Central memory CD8-positive, alpha-beta T cell (primary cell): ENCODE measurements at regions not wholly inside any gene's neighbourhood (a gene's known extent, or its start where the extent isn't known, plus 50 kb on each side); places are given as distances from the start of the nearest gene placed in this dataset.
"Not testable (repeated sequence)": the region's sequence is repeated elsewhere in the genome, so short reads cannot be mapped to it uniquely, and the experiment has no call there.

Source experiments
- ATAC-seq: fragments of 150-1000 bp; cut with Tn5 transposase; replicated peaks from 2 replicates; pipeline ENCODE4 v1.10.0; 2022; ENCODE audit warnings: mild to moderate bottlenecking, moderate FRiP score, moderate number of reproducible peaks; ENCODE audit not compliant: poor library complexity, severe bottlenecking; ENCODE audit errors: extremely low read depth
- DNase-seq, 2 donors: peaks; one replicate each; pipeline ENCODE4 v3.0.0; 2021; ENCODE audit warnings: low spot score in 2 of 2
- H3K27ac Mint-ChIP-seq: one replicate; pipeline ENCODE4 v1.8.0; 2022; ENCODE audit warnings: low read depth, mild to moderate bottlenecking, moderate library complexity, mixed read lengths
- H3K27me3 Mint-ChIP-seq: one replicate; pipeline ENCODE4 v1.8.0; 2022; ENCODE audit warnings: mixed read lengths
- H3K36me3 Mint-ChIP-seq: one replicate; pipeline ENCODE4 v1.8.0; 2022; ENCODE audit warnings: mild to moderate bottlenecking, moderate library complexity, mixed read lengths; ENCODE audit not compliant: insufficient read depth
- H3K4me1 Mint-ChIP-seq: one replicate; pipeline ENCODE4 v1.8.0; 2022; ENCODE audit warnings: mixed read lengths
- H3K4me3 Mint-ChIP-seq: one replicate; pipeline ENCODE4 v1.8.0; 2022; ENCODE audit warnings: mild to moderate bottlenecking, moderate library complexity, mixed read lengths
- H3K9me3 Mint-ChIP-seq: one replicate; pipeline ENCODE4 v1.8.0; 2022; ENCODE audit warnings: mixed read lengths

DNA sequence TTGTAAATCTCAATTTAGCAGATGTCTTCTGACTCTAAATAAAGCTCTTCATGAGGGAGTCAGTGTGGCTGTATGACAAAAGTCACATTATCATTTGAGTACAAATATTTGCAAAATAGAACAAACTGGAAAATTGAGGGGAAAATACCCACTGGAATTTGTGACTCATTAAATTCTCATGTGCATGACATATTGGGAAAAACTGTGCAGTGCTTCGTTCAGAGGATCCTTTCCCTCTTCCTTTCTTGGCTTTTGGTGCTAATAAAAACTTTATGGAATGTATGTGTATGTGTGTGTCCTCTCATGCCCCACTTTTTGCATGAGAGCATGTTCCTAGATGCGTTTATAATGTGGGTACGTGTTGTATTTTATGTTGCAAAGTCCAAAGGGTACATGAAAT is 267.8 kb downstream of the KTN1 start:
- no peaks in the 10 kb centered on the region for H3K36me3 Mint-ChIP-seq
- H3K4me3 Mint-ChIP-seq, result no peak overlapping the region
- ATAC-seq (no peak), DNase-seq (no peak)
- H3K4me1 Mint-ChIP-seq, result no peaks in the 10 kb centered on the region
- H3K9me3 Mint-ChIP-seq, result no peaks in the 10 kb centered on the region
- no peak overlapping the region for H3K27ac Mint-ChIP-seq
- peaks cover 11% of the 10 kb centered on the region for H3K27me3 Mint-ChIP-seq

- H3K27me3 Mint-ChIP-seq, result peaks cover 11% of the 10 kb centered on the region
- DNase-seq (no peak), ATAC-seq (no peak)
Measured at GRCh38 chr14:55848964-55849363, 269.0 kb downstream of the KTN1 start.

GRCh38 chr14:55849833-55850232 is 268.4 kb upstream of the PELI2 start:
- Mint-ChIP-seq H3K27ac (no peak overlapping the region), H3K27me3 (peaks cover 11% of the 10 kb centered on the region), H3K36me3 (no peaks in the 10 kb centered on the region), H3K4me1 (no peaks in the 10 kb centered on the region), H3K9me3 (no peaks in the 10 kb centered on the region), H3K4me3 (no peak overlapping the region)
- DNase-seq (no peak), ATAC-seq (no peak)

More at GRCh38 chr14:55848964-55849363, 269.0 kb downstream of the KTN1 start:
- no peak overlapping the region for H3K4me3 Mint-ChIP-seq
- H3K36me3 Mint-ChIP-seq, result no peaks in the 10 kb centered on the region
- no peak overlapping the region for H3K27ac Mint-ChIP-seq
- H3K9me3 Mint-ChIP-seq, result no peaks in the 10 kb centered on the region
- H3K4me1 Mint-ChIP-seq, result no peaks in the 10 kb centered on the region

DNA sequence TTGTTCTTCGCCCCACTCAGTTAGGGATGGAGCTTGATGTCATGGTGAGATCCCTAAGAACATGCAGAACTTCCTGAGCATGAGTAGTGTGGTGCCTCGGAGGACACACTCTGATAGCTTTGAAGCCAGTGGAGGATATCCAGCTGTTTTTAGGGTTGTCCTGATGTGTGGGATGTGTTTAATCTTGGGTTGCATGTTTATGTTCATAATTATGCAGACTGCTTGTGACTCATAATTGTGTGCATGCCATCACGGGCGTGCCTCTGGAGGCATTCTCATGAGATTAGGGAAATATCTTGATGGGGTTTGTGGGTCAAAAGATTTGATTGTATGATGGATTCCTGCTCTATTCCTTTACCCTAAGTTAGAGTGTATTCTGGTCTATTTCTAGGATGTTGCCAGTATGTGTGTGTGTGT is 267.4 kb upstream of the PELI2 start:
- no peaks in the 10 kb centered on the region for H3K4me1 Mint-ChIP-seq
- ATAC-seq, result no peak
- no peaks in the 10 kb centered on the region for H3K36me3 Mint-ChIP-seq
- DNase-seq, result no peak
- H3K4me3 Mint-ChIP-seq, result no peak overlapping the region
- H3K27ac Mint-ChIP-seq, result no peak overlapping the region
- H3K9me3 Mint-ChIP-seq, result no peaks in the 10 kb centered on the region
- H3K27me3 Mint-ChIP-seq, result peaks cover 11% of the 10 kb centered on the region

DNA sequence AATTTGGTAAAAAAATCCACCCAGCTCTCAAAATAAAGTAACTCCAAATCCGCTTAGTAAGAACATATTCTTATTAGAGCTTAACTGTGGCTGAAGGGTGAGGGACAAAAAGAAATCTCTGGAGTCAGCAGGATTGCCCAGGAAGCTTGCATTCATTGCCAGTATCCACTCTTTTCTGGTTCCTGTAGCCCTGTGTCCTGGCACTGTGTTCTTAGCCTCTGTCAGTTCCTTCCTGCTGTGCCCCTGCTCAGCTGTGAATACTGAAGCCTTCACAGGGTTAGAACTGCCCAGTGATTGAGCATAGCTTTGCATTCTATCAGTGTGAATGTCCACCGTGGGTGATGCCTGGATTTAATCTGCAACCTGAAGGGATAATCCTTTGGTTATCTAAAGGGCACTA is 266.9 kb upstream of the PELI2 start:
- H3K4me3 Mint-ChIP-seq, result no peak overlapping the region
- no peak for ATAC-seq
- no peaks in the 10 kb centered on the region for H3K4me1 Mint-ChIP-seq
- H3K9me3 Mint-ChIP-seq, result no peaks in the 10 kb centered on the region
- H3K36me3 Mint-ChIP-seq, result no peaks in the 10 kb centered on the region
- H3K27me3 Mint-ChIP-seq, result peaks cover 11% of the 10 kb centered on the region
- no peak for DNase-seq
- no peak overlapping the region for H3K27ac Mint-ChIP-seq

- Mint-ChIP-seq H3K36me3 (no peaks in the 10 kb centered on the region), H3K27ac (no peak overlapping the region), H3K27me3 (peaks cover 11% of the 10 kb centered on the region), H3K4me3 (no peak overlapping the region), H3K4me1 (no peaks in the 10 kb centered on the region), H3K9me3 (no peaks in the 10 kb centered on the region)
- DNase-seq, result no peak
- no peak for ATAC-seq
Measured at GRCh38 chr14:55851961-55852360, 266.2 kb upstream of the PELI2 start.

DNA sequence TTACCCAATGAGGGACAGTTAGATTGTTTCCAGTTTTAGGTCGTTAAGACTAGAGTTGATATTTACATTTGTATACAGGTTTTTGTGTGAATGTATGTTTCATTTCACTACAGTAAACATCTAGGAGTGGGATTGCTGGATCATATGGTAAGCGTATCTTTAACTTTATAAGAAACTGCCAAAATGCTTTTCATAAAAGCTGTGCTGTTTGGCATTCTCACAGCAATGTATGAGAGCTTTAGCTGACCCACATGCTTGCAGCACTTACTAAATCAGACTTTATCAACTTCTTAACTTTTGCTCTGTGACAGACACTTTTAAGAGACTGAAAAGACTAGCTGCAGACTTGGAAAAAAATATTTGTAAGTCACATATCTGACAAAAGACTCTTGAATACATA is 262.5 kb upstream of the PELI2 start:
- Mint-ChIP-seq H3K36me3 (no peaks in the 10 kb centered on the region), H3K4me1 (no peaks in the 10 kb centered on the region), H3K9me3 (peaks cover 5% of the 10 kb centered on the region), H3K27me3 (peaks cover under 1% of the 10 kb centered on the region), H3K27ac (no peak overlapping the region), H3K4me3 (no peak overlapping the region)
- DNase-seq (no peak), ATAC-seq (no peak)

DNA sequence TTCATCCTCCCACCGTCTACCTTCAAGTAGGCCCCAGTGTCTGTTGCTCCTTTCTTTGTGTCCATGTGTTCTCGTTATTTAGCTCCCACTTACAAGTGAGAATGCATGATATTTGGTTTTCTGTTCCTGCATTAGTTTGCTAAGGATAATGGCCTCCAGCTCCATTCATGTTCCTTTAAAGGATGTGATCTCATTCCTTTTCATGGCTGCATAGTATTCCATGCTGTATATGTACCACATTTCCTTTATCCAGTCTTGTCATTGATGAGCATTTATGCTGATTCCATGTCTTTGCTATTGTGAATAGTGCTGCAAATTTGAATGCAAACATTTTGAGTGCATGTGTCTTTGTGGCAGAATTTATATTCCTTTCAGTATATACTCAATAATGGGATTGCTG is 259.6 kb upstream of the PELI2 start:
- DNase-seq (no peak), ATAC-seq (no peak)
- Mint-ChIP-seq H3K27me3 (peaks cover 13% of the 10 kb centered on the region), H3K36me3 (no peaks in the 10 kb centered on the region), H3K9me3 (peaks cover 5% of the 10 kb centered on the region), H3K27ac (no peak overlapping the region), H3K4me3 (no peak overlapping the region), H3K4me1 (no peaks in the 10 kb centered on the region)

DNA sequence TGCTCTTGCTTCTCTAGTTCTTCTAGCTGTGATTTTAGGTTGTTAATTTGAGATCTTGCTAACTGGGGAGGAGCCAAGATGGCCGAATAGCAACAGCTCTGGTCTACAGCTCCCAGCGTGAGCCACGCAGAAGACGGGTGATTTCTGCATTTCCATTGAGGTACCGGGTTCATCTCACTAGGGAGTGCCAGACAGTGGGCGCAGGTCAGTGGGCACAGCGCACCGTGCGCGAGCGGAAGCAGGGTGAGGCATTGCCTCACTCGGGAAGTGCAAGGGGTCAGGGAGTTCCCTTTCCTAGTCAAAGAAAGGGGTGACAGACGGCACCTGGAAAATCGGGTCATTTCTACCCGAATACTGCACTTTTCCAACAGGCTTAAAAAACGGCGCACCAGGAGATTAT is 256.6 kb upstream of the PELI2 start:
- not testable (repeated sequence) for ATAC-seq, H3K4me3 Mint-ChIP-seq, H3K4me1 Mint-ChIP-seq, H3K9me3 Mint-ChIP-seq, H3K36me3 Mint-ChIP-seq, DNase-seq, H3K27ac Mint-ChIP-seq
- H3K27me3 Mint-ChIP-seq, result peaks cover 28% of the 10 kb centered on the region

DNA sequence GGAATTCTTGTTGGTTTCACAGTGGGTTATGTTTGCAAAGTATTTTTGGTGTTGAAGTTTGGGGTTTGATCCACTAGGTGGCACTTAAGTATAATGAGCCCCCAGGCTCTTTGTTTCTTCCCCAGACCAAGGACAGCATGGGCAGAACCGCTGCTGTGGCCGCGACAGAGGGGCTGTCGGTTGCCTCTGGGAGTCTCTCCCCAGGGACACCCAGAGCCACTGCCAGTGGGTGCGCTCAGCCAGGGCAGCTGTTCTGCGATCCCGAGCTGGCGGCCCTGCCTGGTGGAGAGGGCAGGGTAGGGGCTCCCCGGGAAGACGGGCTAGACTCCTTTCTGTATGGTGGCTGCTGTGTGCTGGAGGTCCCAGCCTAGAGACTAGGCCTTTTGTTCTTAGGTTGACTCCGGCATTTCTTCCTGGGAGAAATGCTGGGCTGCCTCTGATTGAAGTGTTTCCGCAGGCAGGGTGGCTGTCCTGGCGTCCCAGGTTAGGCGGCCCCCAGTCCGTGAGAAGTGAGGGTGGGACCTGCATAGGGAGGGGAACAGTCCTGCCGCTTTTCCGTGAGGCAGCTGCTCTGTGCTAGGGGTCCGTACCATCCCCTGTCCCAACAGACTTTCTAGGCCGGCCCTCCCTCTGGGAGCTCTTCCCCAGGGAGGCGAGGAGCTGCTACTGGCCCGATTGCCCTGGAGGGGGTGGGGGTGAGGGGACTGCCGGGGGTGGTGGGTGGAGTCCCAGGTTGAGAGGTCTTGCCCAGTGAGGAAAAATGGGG is 253.1 kb upstream of the PELI2 start:
- no peak for DNase-seq
- no peaks in the 10 kb centered on the region for H3K36me3 Mint-ChIP-seq
- H3K9me3 Mint-ChIP-seq, result no peaks in the 10 kb centered on the region
- peaks cover 38% of the 10 kb centered on the region for H3K27me3 Mint-ChIP-seq
- no peak overlapping the region for H3K4me3 Mint-ChIP-seq
- H3K27ac Mint-ChIP-seq, result no peak overlapping the region
- ATAC-seq, result no peak
- H3K4me1 Mint-ChIP-seq, result no peaks in the 10 kb centered on the region

- peaks cover 46% of the 10 kb centered on the region for H3K27me3 Mint-ChIP-seq
- H3K9me3 Mint-ChIP-seq, result no peaks in the 10 kb centered on the region
- no peak overlapping the region for H3K27ac Mint-ChIP-seq
- no peaks in the 10 kb centered on the region for H3K36me3 Mint-ChIP-seq
- DNase-seq, result no peak
- no peak overlapping the region for H3K4me3 Mint-ChIP-seq
- no peaks in the 10 kb centered on the region for H3K4me1 Mint-ChIP-seq
- ATAC-seq, result no peak
Measured at GRCh38 chr14:55867311-55867710, 250.9 kb upstream of the PELI2 start.

GRCh38 chr14:55867719-55868118 is 250.5 kb upstream of the PELI2 start:
- ATAC-seq (no peak), DNase-seq (no peak)
- H3K36me3 Mint-ChIP-seq, result no peaks in the 10 kb centered on the region
- H3K9me3 Mint-ChIP-seq, result no peaks in the 10 kb centered on the region
- H3K4me1 Mint-ChIP-seq, result no peaks in the 10 kb centered on the region
- H3K27me3 Mint-ChIP-seq, result peaks cover 47% of the 10 kb centered on the region
- H3K4me3 Mint-ChIP-seq, result no peak overlapping the region
- H3K27ac Mint-ChIP-seq, result no peak overlapping the region

GRCh38 chr14:55869397-55870049 is 248.7 kb upstream of the PELI2 start:
- no peak for ATAC-seq

More at GRCh38 chr14:55869397-55870049, 248.7 kb upstream of the PELI2 start:
- Mint-ChIP-seq H3K27me3 (peaks cover 40% of the 10 kb centered on the region), H3K9me3 (no peaks in the 10 kb centered on the region), H3K36me3 (no peaks in the 10 kb centered on the region), H3K27ac (no peak overlapping the region), H3K4me1 (no peaks in the 10 kb centered on the region), H3K4me3 (no peak overlapping the region)
- DNase-seq, result no peak
